HG03571 (cell line): ENCODE measurements at regions not wholly inside any gene's neighbourhood (a gene's known extent, or its start where the extent isn't known, plus 50 kb on each side); places are given as distances from the start of the nearest gene placed in this dataset.

Experiments
- ATAC-seq: cut with Tn5 transposase; IDR thresholded peaks from one replicate; pipeline ENCODE4 v1.9.1; 2021; ENCODE audit not compliant: unreplicated experiment

DNA sequence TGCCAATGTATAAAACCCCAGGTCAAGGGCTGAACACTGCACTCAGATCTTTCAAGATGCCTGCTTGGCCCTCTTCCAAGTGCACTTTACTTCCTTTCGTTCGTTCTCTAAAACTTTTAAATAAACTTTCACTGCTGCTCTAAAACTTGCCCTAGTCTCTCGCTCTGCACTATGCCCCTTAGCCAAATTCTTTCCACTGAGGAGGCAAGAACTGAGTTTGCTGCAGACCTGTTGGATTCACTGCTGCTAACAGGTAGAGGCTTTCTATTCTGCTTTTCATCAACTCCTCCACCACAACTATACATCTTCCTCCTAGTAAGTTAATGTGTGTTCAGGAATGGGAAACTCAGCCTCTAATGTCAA is 467.9 kb downstream of the MBD2 start:
- ATAC-seq = no peak

DNA sequence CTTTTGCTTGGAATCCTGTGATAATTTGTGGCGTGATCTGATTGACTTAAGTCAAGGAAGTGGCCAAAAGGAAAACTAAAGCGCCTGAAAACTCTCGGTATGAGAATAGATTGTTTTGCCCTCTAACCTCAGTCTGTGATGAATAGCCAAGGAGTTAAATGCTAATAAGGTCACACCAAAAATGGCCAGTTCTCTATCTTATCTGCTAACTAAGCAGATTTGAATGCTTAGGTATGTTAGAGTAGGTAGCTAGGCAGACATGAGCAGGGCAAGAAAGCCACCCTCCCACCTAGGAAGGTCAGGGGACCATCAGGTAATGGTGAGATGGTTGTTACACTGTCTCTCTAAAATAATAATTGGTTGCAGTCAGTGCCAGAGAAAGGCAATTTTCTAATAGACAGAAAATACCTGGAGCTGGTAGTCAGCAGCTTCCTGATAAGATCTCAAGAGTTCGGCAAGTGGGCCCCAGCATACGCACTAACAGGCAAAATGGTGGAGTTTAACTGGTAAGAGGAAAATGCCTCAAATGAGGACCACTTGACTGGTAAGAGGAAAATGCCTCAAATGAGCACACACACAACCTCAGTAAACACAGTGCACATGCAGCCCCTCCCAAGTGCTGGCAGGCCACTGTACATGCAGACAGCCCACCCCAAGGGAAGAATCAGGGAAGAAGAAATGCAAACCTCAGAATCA is 468.4 kb downstream of the MBD2 start:
- no peak for ATAC-seq

DNA sequence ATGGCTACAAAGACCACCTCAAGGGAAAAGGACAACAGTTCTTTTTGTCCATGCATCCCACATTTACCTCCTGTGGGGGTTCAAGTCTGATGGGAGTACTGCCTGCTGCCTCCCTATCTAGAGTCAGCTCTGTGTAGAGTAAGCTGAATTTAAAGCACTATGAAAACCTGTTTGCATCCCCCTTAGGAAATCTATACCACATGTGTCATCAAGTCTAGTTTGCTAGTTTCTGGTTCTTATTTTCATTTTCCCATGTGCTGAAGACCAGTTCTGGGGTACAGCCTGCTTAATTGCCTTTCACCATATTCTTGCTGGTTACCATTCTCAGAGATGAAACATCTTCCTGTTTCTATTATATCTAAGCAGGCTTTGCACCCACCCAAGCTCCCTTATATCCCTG is 470.3 kb downstream of the MBD2 start:
- no peak for ATAC-seq

DNA sequence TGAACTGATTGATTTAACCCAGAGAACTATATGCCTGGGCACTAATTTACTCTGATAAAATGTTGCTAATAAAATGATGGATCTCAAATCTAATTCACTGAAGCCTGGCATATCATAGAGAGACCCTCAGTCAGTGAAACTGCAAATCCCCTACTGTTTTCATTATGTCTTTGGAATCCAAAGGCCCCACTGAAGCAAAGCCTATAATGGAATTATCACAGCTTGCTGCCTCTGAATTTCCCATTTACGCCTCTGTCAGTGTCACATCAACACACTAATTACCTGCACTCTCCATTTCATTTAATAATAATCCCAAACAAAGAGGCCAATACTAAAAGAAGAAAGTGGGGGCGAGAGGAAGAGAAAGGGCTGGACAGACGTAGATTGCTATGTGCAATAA is 470.9 kb downstream of the MBD2 start:
- ATAC-seq = no peak

DNA sequence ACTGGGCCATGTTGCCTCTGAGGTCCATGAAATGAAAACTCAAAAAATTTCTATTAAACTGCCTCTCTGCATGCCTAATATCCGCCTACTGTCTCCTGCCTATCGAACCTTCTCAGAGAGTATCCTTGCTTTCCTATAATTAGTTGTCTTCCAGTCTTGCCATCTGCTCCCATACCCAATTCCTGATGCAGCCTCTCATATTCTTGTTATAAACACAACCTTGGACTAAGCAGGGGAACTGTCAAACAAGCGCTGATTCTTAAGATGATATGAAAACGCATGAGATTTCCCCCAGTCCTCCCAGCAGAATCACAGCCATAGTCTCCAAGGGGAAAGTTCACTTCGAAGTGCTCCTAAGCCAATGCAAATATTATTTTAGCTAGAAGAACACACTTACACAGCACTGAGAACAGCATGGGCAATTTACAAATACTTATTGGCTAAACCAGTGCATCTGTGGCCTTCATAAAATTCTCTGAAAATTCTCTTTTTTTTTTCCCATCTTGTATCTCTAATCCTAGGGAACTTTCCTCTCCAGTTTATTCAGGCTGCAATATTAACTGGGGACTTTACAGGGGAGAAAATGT is 471.6 kb downstream of the MBD2 start:
- ATAC-seq = no peak

DNA sequence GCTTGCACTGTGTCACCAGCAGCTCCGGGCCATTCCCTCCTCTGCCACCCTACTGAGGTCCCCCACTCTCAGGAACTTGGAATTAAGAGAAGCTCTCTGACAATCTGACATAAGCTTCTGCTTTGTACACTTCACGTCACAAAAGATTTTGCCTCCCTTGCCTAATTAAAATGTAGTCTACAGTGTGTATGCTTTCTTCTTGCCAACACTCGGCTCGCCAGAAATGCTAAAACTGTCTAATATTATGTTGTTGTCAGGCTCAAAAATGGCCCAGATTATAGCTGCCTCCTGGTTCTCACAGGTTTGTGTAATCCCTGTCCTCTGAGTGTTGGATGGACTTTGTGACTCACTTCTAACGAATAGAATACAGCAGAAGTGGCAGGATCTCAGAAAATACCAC is 474.7 kb downstream of the MBD2 start:
- ATAC-seq = no peak

- no peak for ATAC-seq
Measured at GRCh38 chr18:53747663-53748160, 476.8 kb downstream of the MBD2 start.

DNA sequence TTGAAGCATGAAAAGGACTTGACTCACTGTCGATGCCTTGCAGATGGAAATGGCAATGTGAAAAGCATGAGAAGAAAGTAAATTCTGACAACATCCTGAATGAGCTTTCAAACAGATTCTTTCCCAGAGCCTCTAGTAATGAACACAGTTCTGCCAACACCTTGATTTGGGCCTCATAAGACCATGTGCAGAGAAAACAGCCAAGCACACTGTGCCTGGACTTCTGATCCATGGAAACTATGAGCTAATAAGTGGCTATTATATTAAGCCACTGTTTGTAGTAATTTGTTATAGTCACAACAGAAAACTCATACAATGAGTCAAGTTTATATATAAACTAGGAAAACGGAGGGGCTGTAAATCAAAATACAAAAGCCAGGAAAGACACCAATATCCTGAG is 477.3 kb downstream of the MBD2 start:
- ATAC-seq = no peak

- no peak for ATAC-seq
Measured at GRCh38 chr18:53745986-53746385, 478.5 kb downstream of the MBD2 start.

- ATAC-seq = no peak
Measured at GRCh38 chr18:53745224-53745967, 479.1 kb downstream of the MBD2 start.

GRCh38 chr18:53739700-53740099 is 484.8 kb downstream of the MBD2 start:
- ATAC-seq = no peak

DNA sequence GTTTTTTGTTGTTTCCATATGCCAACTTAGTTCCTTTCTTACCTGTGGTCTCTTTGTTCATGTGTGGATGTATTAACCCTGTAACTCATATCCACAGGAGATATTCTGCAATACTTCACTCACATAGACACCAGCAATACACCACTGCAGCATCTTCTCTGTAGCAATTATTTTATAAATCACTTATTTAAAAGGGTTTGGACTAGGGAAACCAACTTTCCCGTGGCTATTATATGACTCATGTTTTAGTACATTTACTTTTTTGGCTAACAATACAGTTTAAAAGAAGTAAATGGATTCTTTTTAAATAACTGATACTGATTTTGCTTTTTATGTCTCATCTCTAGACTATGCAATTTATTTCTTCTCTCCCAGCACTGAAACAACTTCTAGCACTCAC is 488.9 kb downstream of the MBD2 start:
- no peak for ATAC-seq

DNA sequence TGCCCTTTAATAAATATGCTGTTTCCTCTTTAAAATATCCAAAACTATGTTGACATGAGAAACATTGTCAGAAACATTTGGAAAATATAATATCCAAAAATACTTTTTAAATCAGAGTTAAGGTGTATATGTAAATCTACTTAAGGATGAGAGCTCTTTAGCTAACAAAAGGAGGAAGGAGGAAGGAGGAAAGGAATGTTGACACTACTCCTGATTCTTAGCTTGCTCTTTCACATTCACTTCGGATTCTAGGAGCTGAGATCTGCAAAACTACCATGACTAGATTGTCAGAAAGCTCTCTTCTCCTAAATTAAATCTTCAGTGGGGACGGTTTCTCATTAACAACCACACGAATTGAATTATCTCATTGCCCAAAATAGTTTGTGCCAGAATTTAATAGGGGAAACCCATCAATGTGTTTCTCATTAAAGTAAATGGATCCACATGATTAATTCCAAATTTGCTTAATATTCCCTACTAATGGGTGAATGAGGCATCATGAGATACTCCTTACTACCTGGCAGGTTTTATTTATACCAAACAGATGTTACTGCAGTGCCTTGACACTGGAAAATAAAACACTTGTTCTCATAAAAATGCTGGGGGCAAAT is 509.1 kb downstream of the MBD2 start:
- no peak for ATAC-seq

DNA sequence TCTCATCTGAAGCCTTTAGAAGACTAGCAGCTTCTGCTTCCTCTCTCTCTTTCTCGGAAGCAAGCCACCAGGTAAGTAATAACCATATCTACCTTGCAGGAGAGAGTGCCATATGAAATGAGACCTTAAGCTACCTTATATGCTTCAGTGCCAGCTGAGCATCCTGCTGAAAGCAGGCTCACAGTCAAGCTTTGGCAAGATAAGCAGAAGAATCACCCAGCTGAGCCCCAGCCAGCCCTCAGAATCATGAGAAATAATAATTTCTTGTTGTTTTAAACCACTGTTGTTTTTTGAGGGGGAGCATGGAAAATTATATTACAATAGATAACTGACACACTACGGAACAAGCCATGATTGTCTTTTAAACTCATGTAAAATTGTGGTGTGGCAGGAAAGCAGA is 514.4 kb downstream of the MBD2 start:
- no peak for ATAC-seq

- ATAC-seq = no peak
Measured at GRCh38 chr18:53702480-53702879, 522.0 kb downstream of the MBD2 start.

- ATAC-seq = no peak
Measured at GRCh38 chr18:53701697-53702096, 522.8 kb downstream of the MBD2 start.

- no peak for ATAC-seq
Measured at GRCh38 chr18:53698907-53699306, 525.6 kb downstream of the MBD2 start.

DNA sequence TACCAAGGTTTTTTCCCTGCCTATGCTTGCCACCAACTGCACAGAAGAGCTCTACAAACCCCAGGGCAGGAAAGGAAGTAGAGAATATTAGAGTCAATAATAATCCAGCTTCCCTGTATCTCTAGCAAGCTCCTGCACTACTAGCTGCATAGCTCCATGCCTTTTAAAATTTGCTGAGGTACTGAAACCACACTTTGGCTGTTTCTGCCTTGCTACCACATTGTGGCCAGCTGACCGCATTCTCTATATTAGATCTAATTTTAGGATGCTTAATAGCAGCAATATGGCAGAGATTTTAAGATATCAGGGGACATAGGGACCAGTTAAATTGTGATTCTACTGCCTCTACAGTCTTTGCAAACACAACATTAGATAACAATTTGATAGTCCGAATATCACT is 534.6 kb downstream of the MBD2 start:
- no peak for ATAC-seq

GRCh38 chr18:53686965-53687364 is 537.5 kb downstream of the MBD2 start:
- no peak for ATAC-seq

DNA sequence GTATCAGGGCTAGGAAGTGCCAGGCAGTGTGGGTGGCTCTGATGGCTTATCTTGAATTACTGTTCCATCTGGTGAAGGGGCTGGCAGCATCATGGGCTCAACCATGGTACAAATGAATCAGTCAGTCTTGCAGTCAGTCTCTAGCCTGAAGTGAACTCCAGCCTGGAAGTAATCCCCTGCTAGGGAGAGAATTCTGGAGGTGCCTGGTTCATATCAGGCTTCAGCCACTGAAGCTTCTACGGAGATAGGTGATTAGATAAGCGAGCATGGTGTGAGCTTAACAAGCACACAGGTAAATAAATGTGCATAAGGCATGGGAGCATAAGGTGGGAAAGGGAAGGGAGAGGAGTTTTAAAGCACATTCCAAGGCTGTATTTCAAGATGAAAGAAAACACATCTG is 541.7 kb downstream of the MBD2 start:
- no peak for ATAC-seq

DNA sequence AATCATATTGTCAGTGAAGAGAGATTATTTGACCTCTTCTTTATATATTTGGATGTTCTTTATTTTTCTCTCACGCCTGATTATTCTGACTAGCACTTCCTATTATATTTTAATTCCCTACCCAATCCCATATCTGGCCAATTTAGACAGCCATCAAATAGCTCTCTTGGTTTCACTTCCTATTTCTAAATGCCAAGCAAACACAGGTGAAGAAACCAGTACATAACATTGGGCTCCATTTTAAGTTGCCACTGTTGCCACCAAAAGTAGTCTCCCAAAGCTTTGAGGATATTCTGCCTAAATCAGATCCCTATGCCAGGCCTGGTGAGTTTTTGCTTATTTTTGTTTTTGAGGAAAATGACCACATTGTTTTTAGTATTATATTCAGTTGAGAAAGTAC is 547.0 kb downstream of the MBD2 start:
- ATAC-seq = no peak

- no peak for ATAC-seq
Measured at GRCh38 chr18:53665701-53666100, 558.8 kb downstream of the MBD2 start.
